ENCODE measurements at regions not wholly inside any gene's neighbourhood (a gene's known extent, or its start where the extent isn't known, plus 50 kb on each side); places are given as distances from the start of the nearest gene placed in this dataset.
"Not testable (repeated sequence)": the region's sequence is repeated elsewhere in the genome, so short reads cannot be mapped to it uniquely, and the experiment has no call there.

- no peak for DNase-seq (ENCODE audit: low read depth, low spot score)
- in situ Hi-C loops (cut with HindIII; ENCODE audit: low pct_unique_long_range_greater_than_20kb, low sequenced_read_pairs): no loop called here
Observed at GRCh38 chr1:228838717-228839500, 103.6 kb downstream of the RHOU start.

GRCh38 chr1:228839656-228840055 lies 104.4 kb downstream of the RHOU start:
- no peak for DNase-seq (ENCODE audit: low read depth, low spot score)
- in situ Hi-C loops (cut with HindIII; ENCODE audit: low pct_unique_long_range_greater_than_20kb, low sequenced_read_pairs): no loop called here

GRCh38 chr1:228841632-228842031 lies 106.4 kb downstream of the RHOU start:
- in situ Hi-C loops (cut with HindIII; ENCODE audit: low pct_unique_long_range_greater_than_20kb, low sequenced_read_pairs): no loop called here
- no peak for DNase-seq (ENCODE audit: low read depth, low spot score)

GRCh38 chr1:228842094-228842775 lies 107.0 kb downstream of the RHOU start:
- in situ Hi-C loops (cut with HindIII; ENCODE audit: low pct_unique_long_range_greater_than_20kb, low sequenced_read_pairs): no loop called here
- DNase-seq (ENCODE audit: low read depth, low spot score): peak; percentile 83

GRCh38 chr1:228845101-228845500 lies 109.8 kb downstream of the RHOU start:
- DNase-seq (ENCODE audit: low read depth, low spot score): no peak
- in situ Hi-C loops (cut with HindIII; ENCODE audit: low pct_unique_long_range_greater_than_20kb, low sequenced_read_pairs): no loop called here

- in situ Hi-C loops (cut with HindIII; ENCODE audit: low pct_unique_long_range_greater_than_20kb, low sequenced_read_pairs): no loop called here
- no peak for DNase-seq (ENCODE audit: low read depth, low spot score)
Observed at GRCh38 chr1:228846952-228847351, 111.7 kb downstream of the RHOU start.

- DNase-seq (ENCODE audit: low read depth, low spot score); in situ Hi-C loops (cut with HindIII; ENCODE audit: low pct_unique_long_range_greater_than_20kb, low sequenced_read_pairs): not testable (repeated sequence)
Observed at GRCh38 chr1:228847451-228847850, 112.2 kb downstream of the RHOU start.

GRCh38 chr1:228848406-228848805 lies 113.1 kb downstream of the RHOU start:
- in situ Hi-C loops (cut with HindIII; ENCODE audit: low pct_unique_long_range_greater_than_20kb, low sequenced_read_pairs): no loop called here
- no peak for DNase-seq (ENCODE audit: low read depth, low spot score)

- in situ Hi-C loops (cut with HindIII; ENCODE audit: low pct_unique_long_range_greater_than_20kb, low sequenced_read_pairs): no loop called here
- no peak for DNase-seq (ENCODE audit: low read depth, low spot score)
Observed at GRCh38 chr1:228849011-228849541, 113.8 kb downstream of the RHOU start.

GRCh38 chr1:228850141-228851100 lies 115.1 kb downstream of the RHOU start:
- in situ Hi-C loops (cut with HindIII; ENCODE audit: low pct_unique_long_range_greater_than_20kb, low sequenced_read_pairs): no loop called here
- DNase-seq (ENCODE audit: low read depth, low spot score): no peak

GRCh38 chr1:228851193-228851592 lies 115.9 kb downstream of the RHOU start:
- DNase-seq (ENCODE audit: low read depth, low spot score): no peak
- in situ Hi-C loops (cut with HindIII; ENCODE audit: low pct_unique_long_range_greater_than_20kb, low sequenced_read_pairs): no loop called here

GRCh38 chr1:228851618-228852017 lies 116.3 kb downstream of the RHOU start:
- in situ Hi-C loops (cut with HindIII; ENCODE audit: low pct_unique_long_range_greater_than_20kb, low sequenced_read_pairs): no loop called here
- no peak for DNase-seq (ENCODE audit: low read depth, low spot score)

- DNase-seq (ENCODE audit: low read depth, low spot score): no peak
- in situ Hi-C loops (cut with HindIII; ENCODE audit: low pct_unique_long_range_greater_than_20kb, low sequenced_read_pairs): no loop called here
Observed at GRCh38 chr1:228852024-228852423, 116.7 kb downstream of the RHOU start.

GRCh38 chr1:228852511-228853088 lies 117.3 kb downstream of the RHOU start:
- DNase-seq (ENCODE audit: low read depth, low spot score): no peak
- in situ Hi-C loops (cut with HindIII; ENCODE audit: low pct_unique_long_range_greater_than_20kb, low sequenced_read_pairs): no loop called here

GRCh38 chr1:228853191-228853590 lies 117.9 kb downstream of the RHOU start:
- in situ Hi-C loops (cut with HindIII; ENCODE audit: low pct_unique_long_range_greater_than_20kb, low sequenced_read_pairs): no loop called here
- no peak for DNase-seq (ENCODE audit: low read depth, low spot score)

GRCh38 chr1:228853637-228854036 lies 118.4 kb downstream of the RHOU start:
- in situ Hi-C loops (cut with HindIII; ENCODE audit: low pct_unique_long_range_greater_than_20kb, low sequenced_read_pairs): no loop called here
- no peak for DNase-seq (ENCODE audit: low read depth, low spot score)

GRCh38 chr1:228854907-228855306 lies 119.6 kb downstream of the RHOU start:
- DNase-seq (ENCODE audit: low read depth, low spot score): no peak
- in situ Hi-C loops (cut with HindIII; ENCODE audit: low pct_unique_long_range_greater_than_20kb, low sequenced_read_pairs): no loop called here

- no peak for DNase-seq (ENCODE audit: low read depth, low spot score)
- in situ Hi-C loops (cut with HindIII; ENCODE audit: low pct_unique_long_range_greater_than_20kb, low sequenced_read_pairs): no loop called here
Observed at GRCh38 chr1:228857611-228858010, 122.3 kb downstream of the RHOU start.

All from SK-MEL-5 (cell line).